Kidney epithelial cell (primary cell): ENCODE measurements at regions not wholly inside any gene's neighbourhood (a gene's known extent, or its start where the extent isn't known, plus 50 kb on each side); places are given as distances from the start of the nearest gene placed in this dataset.

Experiments
- DNase-seq: peaks from one replicate; pipeline ENCODE4 v3.0.0-alpha.2; 2010; ENCODE audit warnings: low read depth
- H3K27me3 ChIP-seq: 2 replicates; pipeline ENCODE4 v1.6.0; 2011; ENCODE audit warnings: low read length; ENCODE audit not compliant: control insufficient read depth, insufficient read depth
- H3K36me3 ChIP-seq: 2 replicates; pipeline ENCODE4 v1.5.1; 2011; ENCODE audit warnings: low read length; ENCODE audit not compliant: control insufficient read depth, insufficient read depth
- H3K4me3 ChIP-seq: 2 replicates; pipeline ENCODE4 v1.5.1; 2011; ENCODE audit warnings: low read depth, mild to moderate bottlenecking, control low read depth, low read length
- CTCF ChIP-seq: IDR thresholded peaks from 2 replicates; pipeline ENCODE4 v1.5.1; 2011; ENCODE audit warnings: mild to moderate bottlenecking, moderate library complexity, low read length, control low read depth, inconsistent platforms; ENCODE audit not compliant: insufficient read depth, poor library complexity, severe bottlenecking

- Histone ChIP-seq H3K27me3 (no peaks in the 10 kb centered on the region), H3K36me3 (no peaks in the 10 kb centered on the region)
- DNase-seq = no peak
Observed at GRCh38 chr11:127875131-127875530, 712.2 kb downstream of the ETS1 start.

DNA sequence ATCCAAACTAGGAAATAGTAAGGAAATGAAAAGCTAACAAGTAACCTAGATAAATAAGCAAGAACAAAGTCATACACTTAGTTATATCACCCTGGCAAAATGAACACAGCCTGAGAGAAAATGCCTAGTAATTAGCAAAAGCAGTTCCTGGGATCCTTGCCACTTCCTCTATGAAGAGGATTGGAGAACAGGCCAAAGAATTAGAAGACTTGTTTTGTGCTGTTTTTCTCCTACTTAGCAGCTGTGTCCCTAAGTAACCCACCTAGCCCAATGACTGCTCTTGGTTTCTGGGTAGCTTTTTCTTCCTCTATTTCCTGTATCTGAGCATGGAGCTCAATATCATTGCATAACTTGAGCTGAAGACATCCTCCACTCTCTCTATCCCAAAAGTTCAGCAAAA, 713.9 kb downstream of the ETS1 start:
- TF ChIP-seq CTCF = no peak
- H3K27me3 ChIP-seq = no peaks in the 10 kb centered on the region
- no peak for DNase-seq
- no peak overlapping the region for H3K4me3 ChIP-seq
- no peaks in the 10 kb centered on the region for H3K36me3 ChIP-seq

More at GRCh38 chr11:127875131-127875530, 712.2 kb downstream of the ETS1 start:
- H3K4me3 ChIP-seq = no peak overlapping the region
- no peak for TF ChIP-seq CTCF

DNA sequence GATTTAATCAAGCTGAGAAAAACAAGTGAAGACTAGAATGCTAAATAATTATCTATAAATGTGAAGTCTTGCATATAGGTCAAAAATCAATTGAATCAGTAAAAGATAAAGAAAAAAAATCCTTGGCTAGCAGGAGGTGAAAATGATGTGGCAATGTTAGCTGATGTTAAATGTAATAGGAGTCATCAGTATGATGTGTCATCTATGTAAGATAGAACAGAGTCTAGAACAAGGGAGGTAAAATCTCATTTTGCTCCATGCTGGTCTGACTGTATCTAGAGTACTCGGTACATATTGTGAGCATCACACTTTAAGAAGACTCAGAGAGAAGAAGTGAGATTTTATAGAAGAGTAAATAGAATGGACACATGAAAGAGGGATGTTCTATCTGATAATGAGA, 721.2 kb downstream of the ETS1 start:
- Histone ChIP-seq H3K36me3 (no peaks in the 10 kb centered on the region), H3K4me3 (no peak overlapping the region), H3K27me3 (no peaks in the 10 kb centered on the region)
- no peak for DNase-seq
- no peak for TF ChIP-seq CTCF

DNA sequence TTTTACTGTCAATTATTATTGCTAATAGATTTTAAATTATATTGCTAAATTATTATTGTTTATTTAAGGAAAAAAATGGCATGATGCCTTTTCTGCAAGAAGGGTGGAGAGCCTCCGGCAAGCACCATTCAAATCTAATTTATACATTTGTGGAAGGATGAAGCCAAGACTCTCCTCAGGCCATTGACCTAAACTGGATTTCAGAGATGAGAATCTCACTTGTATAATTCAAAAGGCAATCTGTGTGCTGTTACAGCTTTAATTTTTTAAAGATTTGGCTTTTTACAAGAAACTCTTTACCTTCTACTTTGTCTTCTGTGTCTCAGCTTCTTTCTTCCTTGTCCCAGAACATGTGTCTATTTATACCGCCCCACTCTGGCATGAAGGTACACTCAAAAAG, 722.5 kb downstream of the ETS1 start:
- no peak for DNase-seq
- Histone ChIP-seq H3K4me3 (no peak overlapping the region), H3K27me3 (no peaks in the 10 kb centered on the region), H3K36me3 (no peaks in the 10 kb centered on the region)
- TF ChIP-seq CTCF = no peak

DNA sequence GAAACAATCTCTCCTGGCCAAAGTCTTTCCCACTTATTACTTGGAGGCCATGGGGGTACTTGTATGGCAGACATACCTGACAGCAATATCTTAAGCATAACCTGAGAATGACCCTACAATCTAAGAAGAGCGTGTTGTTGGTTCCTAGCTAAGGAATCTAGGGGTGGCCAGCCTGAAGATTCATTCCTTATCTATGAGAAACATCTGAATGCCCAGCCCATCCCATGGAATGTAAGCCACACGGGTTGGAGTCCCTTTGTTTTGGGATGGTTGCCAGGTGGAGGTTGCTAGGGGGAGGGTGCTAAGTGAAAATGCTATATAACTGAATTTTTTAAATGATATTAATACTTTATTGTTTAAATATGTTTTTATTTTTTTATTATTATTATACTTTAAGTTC, 725.0 kb downstream of the ETS1 start:
- H3K27me3 ChIP-seq = no peaks in the 10 kb centered on the region
- no peaks in the 10 kb centered on the region for H3K36me3 ChIP-seq
- peak; percentile 7 for DNase-seq
- H3K4me3 ChIP-seq = no peak overlapping the region
- TF ChIP-seq CTCF = no peak

- no peak for DNase-seq
Observed at GRCh38 chr11:127859941-127860354, 727.4 kb downstream of the ETS1 start.

More at GRCh38 chr11:127859941-127860354, 727.4 kb downstream of the ETS1 start:
- Histone ChIP-seq H3K36me3 (no peaks in the 10 kb centered on the region), H3K4me3 (no peak overlapping the region), H3K27me3 (no peaks in the 10 kb centered on the region)
- no peak for TF ChIP-seq CTCF
